ACC112 (cell line): ENCODE measurements at regions not wholly inside any gene's neighbourhood (a gene's known extent, or its start where the extent isn't known, plus 50 kb on each side); places are given as distances from the start of the nearest gene placed in this dataset.

ENCODE experiments used
- H2AFZ ChIP-seq: fragments of 200-600 bp; sonication (generic); one replicate; pipeline ENCODE4 v1.6.0; 2017; ENCODE audit warnings: antibody characterized with exemption, low read length; ENCODE audit not compliant: unreplicated experiment
- H3K27ac ChIP-seq: fragments of 200-600 bp; sonication (generic); 2 replicates; pipeline ENCODE4 v1.5.1; 2014; ENCODE audit warnings: low read depth, mild to moderate bottlenecking, antibody characterized with exemption, low read length, moderate library complexity
- H3K27me3 ChIP-seq: fragments of 200-600 bp; sonication (generic); 2 replicates; pipeline ENCODE4 v1.6.1; 2014; ENCODE audit warnings: mild to moderate bottlenecking, antibody characterized with exemption, low read length, moderate library complexity, mixed read lengths; ENCODE audit not compliant: insufficient read depth
- H3K36me3 ChIP-seq: fragments of 200-600 bp; sonication (generic); 2 replicates; pipeline ENCODE4 v1.6.1; 2016; ENCODE audit warnings: mild to moderate bottlenecking, antibody characterized with exemption, low read length, moderate library complexity, mixed read lengths; ENCODE audit not compliant: insufficient read depth
- H3K4me1 ChIP-seq: fragments of 200-600 bp; sonication (generic); one replicate; pipeline ENCODE4 v1.6.1; 2016; ENCODE audit warnings: low read length, mixed read lengths; ENCODE audit not compliant: insufficient read depth, unreplicated experiment, control insufficient read depth
- H3K4me3 ChIP-seq: fragments of 200-600 bp; sonication (generic); 2 replicates; pipeline ENCODE4 v1.5.1; 2014; ENCODE audit warnings: mild to moderate bottlenecking, low read depth, low read length
- H3K79me2 ChIP-seq: fragments of 200-600 bp; sonication (generic); one replicate; pipeline ENCODE4 v1.6.0; 2016; ENCODE audit warnings: low read length; ENCODE audit not compliant: control insufficient read depth, unreplicated experiment, insufficient read depth

GRCh38 chr6:165974817-165975216, 192.8 kb downstream of the TBXT start:
- Histone ChIP-seq H3K27ac (no peak overlapping the region), H3K36me3 (no peaks in the 10 kb centered on the region), H3K27me3 (no peaks in the 10 kb centered on the region), H3K4me3 (no peak overlapping the region), H3K79me2 (no peaks in the 10 kb centered on the region), H2AFZ (no peak overlapping the region), H3K4me1 (no peaks in the 10 kb centered on the region)

- Histone ChIP-seq H3K4me1 (no peaks in the 10 kb centered on the region), H2AFZ (no peak overlapping the region), H3K27me3 (no peaks in the 10 kb centered on the region), H3K27ac (no peak overlapping the region), H3K36me3 (no peaks in the 10 kb centered on the region), H3K4me3 (no peak overlapping the region), H3K79me2 (no peaks in the 10 kb centered on the region)
These were observed 194.2 kb downstream of the TBXT start for GRCh38 chr6:165973473-165973872.

GRCh38 chr6:165972139-165972802, 195.4 kb downstream of the TBXT start:
- H3K36me3 ChIP-seq = no peaks in the 10 kb centered on the region
- no peaks in the 10 kb centered on the region for H3K27me3 ChIP-seq
- H2AFZ ChIP-seq = no peak overlapping the region
- no peaks in the 10 kb centered on the region for H3K79me2 ChIP-seq
- H3K4me3 ChIP-seq = no peak overlapping the region
- no peak overlapping the region for H3K27ac ChIP-seq
- H3K4me1 ChIP-seq = no peaks in the 10 kb centered on the region

GRCh38 chr6:165971202-165971601, 196.4 kb downstream of the TBXT start:
- Histone ChIP-seq H3K4me3 (no peak overlapping the region), H3K36me3 (no peaks in the 10 kb centered on the region), H2AFZ (no peak overlapping the region), H3K4me1 (no peaks in the 10 kb centered on the region), H3K27me3 (no peaks in the 10 kb centered on the region), H3K79me2 (no peaks in the 10 kb centered on the region), H3K27ac (no peak overlapping the region)

DNA sequence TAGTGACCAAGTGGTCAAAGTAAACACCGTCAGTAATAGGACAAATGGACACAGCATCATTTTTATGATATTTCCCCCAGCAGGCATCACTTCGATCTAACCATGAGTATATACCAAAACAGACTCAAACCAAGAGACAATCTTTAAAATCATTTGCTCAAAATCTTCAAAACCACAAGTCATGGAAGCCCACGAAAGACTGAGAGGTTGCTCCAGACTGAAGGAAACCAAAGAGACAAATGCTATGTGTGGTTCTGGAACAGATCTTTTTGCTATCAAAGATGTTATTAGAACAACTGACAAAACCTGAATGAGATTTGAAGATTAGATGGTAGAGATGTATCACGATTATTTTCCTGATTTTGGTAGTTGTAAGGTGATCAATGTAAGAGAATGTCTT, 197.7 kb downstream of the TBXT start:
- Histone ChIP-seq H3K36me3 (no peaks in the 10 kb centered on the region), H3K27ac (no peak overlapping the region), H3K27me3 (no peaks in the 10 kb centered on the region), H3K4me1 (no peaks in the 10 kb centered on the region), H3K4me3 (no peak overlapping the region), H3K79me2 (no peaks in the 10 kb centered on the region), H2AFZ (no peak overlapping the region)

- Histone ChIP-seq H3K27ac (no peak overlapping the region), H3K79me2 (no peaks in the 10 kb centered on the region), H2AFZ (no peak overlapping the region), H3K4me1 (no peaks in the 10 kb centered on the region), H3K27me3 (no peaks in the 10 kb centered on the region), H3K36me3 (no peaks in the 10 kb centered on the region), H3K4me3 (no peak overlapping the region)
These were observed 198.5 kb downstream of the TBXT start for GRCh38 chr6:165969184-165969583.

GRCh38 chr6:165968408-165968807, 199.2 kb downstream of the TBXT start:
- H3K36me3 ChIP-seq = no peaks in the 10 kb centered on the region
- H3K79me2 ChIP-seq = no peaks in the 10 kb centered on the region
- no peak overlapping the region for H2AFZ ChIP-seq
- no peaks in the 10 kb centered on the region for H3K4me1 ChIP-seq
- no peak overlapping the region for H3K27ac ChIP-seq
- no peaks in the 10 kb centered on the region for H3K27me3 ChIP-seq
- H3K4me3 ChIP-seq = no peak overlapping the region

- no peaks in the 10 kb centered on the region for H3K4me1 ChIP-seq
- H2AFZ ChIP-seq = no peak overlapping the region
- no peak overlapping the region for H3K4me3 ChIP-seq
- H3K27ac ChIP-seq = no peak overlapping the region
- no peaks in the 10 kb centered on the region for H3K27me3 ChIP-seq
- no peaks in the 10 kb centered on the region for H3K36me3 ChIP-seq
- H3K79me2 ChIP-seq = no peaks in the 10 kb centered on the region
These were observed 199.7 kb downstream of the TBXT start for GRCh38 chr6:165967810-165968407.

GRCh38 chr6:165963750-165964149, 203.9 kb downstream of the TBXT start:
- Histone ChIP-seq H3K79me2 (no peaks in the 10 kb centered on the region), H3K27me3 (no peaks in the 10 kb centered on the region), H3K36me3 (no peaks in the 10 kb centered on the region)

GRCh38 chr6:165962366-165962765, 205.3 kb downstream of the TBXT start:
- Histone ChIP-seq H3K36me3 (no peaks in the 10 kb centered on the region), H3K27ac (no peak overlapping the region), H3K27me3 (no peaks in the 10 kb centered on the region), H3K4me3 (no peak overlapping the region), H3K79me2 (no peaks in the 10 kb centered on the region), H3K4me1 (no peaks in the 10 kb centered on the region), H2AFZ (no peak overlapping the region)

More at GRCh38 chr6:165963750-165964149, 203.9 kb downstream of the TBXT start:
- Histone ChIP-seq H3K4me3 (no peak overlapping the region), H3K4me1 (no peaks in the 10 kb centered on the region), H2AFZ (no peak overlapping the region), H3K27ac (no peak overlapping the region)

- Histone ChIP-seq H3K4me1 (no peaks in the 10 kb centered on the region), H2AFZ (no peak overlapping the region), H3K4me3 (no peak overlapping the region), H3K27ac (no peak overlapping the region), H3K27me3 (no peaks in the 10 kb centered on the region), H3K36me3 (no peaks in the 10 kb centered on the region), H3K79me2 (no peaks in the 10 kb centered on the region)
These were observed 206.4 kb downstream of the TBXT start for GRCh38 chr6:165961233-165961632.
